GM23248 (cell line): ENCODE measurements at regions not wholly inside any gene's neighbourhood (a gene's known extent, or its start where the extent isn't known, plus 50 kb on each side); places are given as distances from the start of the nearest gene placed in this dataset.

Experiments used
- EZH2 ChIP-seq: fragments of 200-600 bp; sonication (generic); IDR thresholded peaks from 2 replicates; pipeline ENCODE4 v1.6.1; 2018; ENCODE audit warnings: antibody characterized with exemption, mild to moderate bottlenecking; ENCODE audit not compliant: insufficient read depth, poor library complexity, severe bottlenecking
- EZH2phosphoT487 ChIP-seq: fragments of 200-600 bp; sonication (generic); IDR thresholded peaks from 2 replicates; pipeline ENCODE4 v1.6.1; 2018; ENCODE audit warnings: antibody characterized with exemption, moderate library complexity, mild to moderate bottlenecking, low read depth; ENCODE audit not compliant: insufficient read depth

GRCh38 chr22:26806445-26807175 is 149.2 kb downstream of the MIAT start:
- TF ChIP-seq EZH2phosphoT487: no peak
- no peak for TF ChIP-seq EZH2
